Breast epithelium (tissue), 4 donors: ENCODE measurements at regions not wholly inside any gene's neighbourhood (a gene's known extent, or its start where the extent isn't known, plus 50 kb on each side); places are given as distances from the start of the nearest gene placed in this dataset.

Experiments
- DNase-seq, 2 donors: peaks; one replicate each; pipeline ENCODE4 v3.0.0-alpha.2; 2019; ENCODE audit warnings: low spot score in 2 of 2
- H3K27ac ChIP-seq, 2 donors: fragments of 200-600 bp; sonication (generic) in 1 of 2; one replicate each; pipeline ENCODE4 v1.5.1; 2016 to 2019; ENCODE audit warnings: mild to moderate bottlenecking in 1 of 2
- H3K27me3 ChIP-seq, 2 donors: fragments of 200-600 bp; sonication (generic) in 1 of 2; one replicate each; pipeline versions ENCODE4 v1.5.1 to v1.6.0; 2017 to 2019; ENCODE audit warnings: control low read depth in 1 of 2, mild to moderate bottlenecking in 1 of 2
- H3K36me3 ChIP-seq: fragments of 200-600 bp; one replicate; pipeline ENCODE4 v1.5.1; 2019
- H3K4me1 ChIP-seq, 2 donors: fragments of 200-600 bp; sonication (generic); one replicate each; pipeline ENCODE4 v1.5.1; 2016 to 2019; ENCODE audit warnings: control low read depth in 1 of 2
- H3K4me3 ChIP-seq, 3 donors: fragments of 200-600 bp; sonication (generic); 1 replicate in 2 of 3; 2 replicates in 1 of 3; pipeline ENCODE4 v1.5.1; 2016 to 2019; ENCODE audit warnings: mild to moderate bottlenecking in 3 of 3, moderate library complexity in 2 of 3
- H3K9me3 ChIP-seq, 2 donors: fragments of 200-600 bp; sonication (generic) in 1 of 2; one replicate each; pipeline ENCODE4 v1.5.1; 2016 to 2019; ENCODE audit warnings: control low read depth in 1 of 2
- POLR2A ChIP-seq: fragments of 450-650 bp; IDR thresholded peaks from one replicate; pipeline ENCODE4 v1.6.1; 2016; ENCODE audit warnings: antibody characterized with exemption, mild to moderate bottlenecking, moderate library complexity
- POLR2AphosphoS5 ChIP-seq, 3 donors: sonication (generic); formaldehyde crosslinking; IDR thresholded peaks; one replicate each; pipeline ENCODE4 v1.6.1; 2017; ENCODE audit warnings: antibody characterized with exemption in 3 of 3
- intact Hi-C: fragments of 100-400 bp; cut with DNase I; formaldehyde crosslinking; loops from one replicate; pipeline ENCODE4 v1.15.1; 2023; ENCODE audit warnings: low total_unique reads
- TF ChIP-seq, protein P1 (sequence below), 3 donors: fragments of 450-650 bp; IDR thresholded peaks; one replicate each; pipeline ENCODE4 v1.5.1; 2016 to 2017; ENCODE audit warnings: antibody characterized with exemption in 3 of 3, mild to moderate bottlenecking in 3 of 3, moderate library complexity in 3 of 3

DNA sequence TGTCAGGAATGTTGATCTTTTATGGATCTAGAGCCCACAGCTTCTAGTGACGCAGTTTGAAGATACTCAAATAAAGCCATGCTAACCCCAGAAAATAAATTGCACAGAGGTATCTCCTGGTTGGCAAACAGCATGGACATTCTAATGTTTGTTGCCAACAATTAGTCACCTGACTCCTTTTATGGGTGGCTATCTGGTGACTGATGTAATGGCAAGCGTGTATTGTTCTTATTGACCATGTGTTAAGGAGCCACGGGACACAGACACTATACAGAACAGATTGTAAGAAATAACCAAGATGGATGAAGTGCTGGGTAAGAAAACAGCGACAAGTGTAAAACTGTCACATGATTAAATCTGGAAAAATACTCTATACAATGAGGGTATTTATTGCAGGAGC, 401.3 kb upstream of the PDE3A start:
- Histone ChIP-seq H3K27ac (no peak overlapping the region), H3K4me3 (no peak overlapping the region), H3K4me1 (no peaks in the 10 kb centered on the region), H3K27me3 (no peaks in the 10 kb centered on the region), H3K9me3 (no peaks in the 10 kb centered on the region), H3K36me3 (no peaks in the 10 kb centered on the region)
- intact Hi-C loops: no loop called here
- DNase-seq: no peak
- TF ChIP-seq, protein P1, sequence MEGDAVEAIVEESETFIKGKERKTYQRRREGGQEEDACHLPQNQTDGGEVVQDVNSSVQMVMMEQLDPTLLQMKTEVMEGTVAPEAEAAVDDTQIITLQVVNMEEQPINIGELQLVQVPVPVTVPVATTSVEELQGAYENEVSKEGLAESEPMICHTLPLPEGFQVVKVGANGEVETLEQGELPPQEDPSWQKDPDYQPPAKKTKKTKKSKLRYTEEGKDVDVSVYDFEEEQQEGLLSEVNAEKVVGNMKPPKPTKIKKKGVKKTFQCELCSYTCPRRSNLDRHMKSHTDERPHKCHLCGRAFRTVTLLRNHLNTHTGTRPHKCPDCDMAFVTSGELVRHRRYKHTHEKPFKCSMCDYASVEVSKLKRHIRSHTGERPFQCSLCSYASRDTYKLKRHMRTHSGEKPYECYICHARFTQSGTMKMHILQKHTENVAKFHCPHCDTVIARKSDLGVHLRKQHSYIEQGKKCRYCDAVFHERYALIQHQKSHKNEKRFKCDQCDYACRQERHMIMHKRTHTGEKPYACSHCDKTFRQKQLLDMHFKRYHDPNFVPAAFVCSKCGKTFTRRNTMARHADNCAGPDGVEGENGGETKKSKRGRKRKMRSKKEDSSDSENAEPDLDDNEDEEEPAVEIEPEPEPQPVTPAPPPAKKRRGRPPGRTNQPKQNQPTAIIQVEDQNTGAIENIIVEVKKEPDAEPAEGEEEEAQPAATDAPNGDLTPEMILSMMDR (IDR thresholded peaks at IDR 0.05): no peak
- TF ChIP-seq POLR2AphosphoS5 (IDR thresholded peaks at IDR 0.05) (no peak), POLR2A (no peak)

DNA sequence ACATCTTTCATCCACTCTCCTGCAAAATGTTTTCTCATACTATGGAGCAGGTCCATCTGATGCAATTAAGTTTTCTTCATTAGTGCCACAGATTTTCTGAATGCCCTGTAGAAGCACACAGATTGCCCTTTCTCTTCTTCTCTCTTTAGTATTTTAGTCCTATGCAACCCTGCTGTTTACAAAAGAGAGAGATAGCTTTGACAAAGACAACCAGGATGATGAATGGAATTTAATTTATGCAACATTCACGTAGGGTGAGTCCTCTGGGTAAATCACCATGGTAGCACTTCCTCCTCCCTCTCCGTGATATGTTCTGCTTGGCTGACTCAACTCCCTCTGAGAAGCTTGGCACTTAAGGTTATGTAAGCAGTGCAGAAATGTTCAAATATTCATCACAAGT, 400.9 kb upstream of the PDE3A start:
- no peaks in the 10 kb centered on the region for H3K27me3 ChIP-seq
- H3K27ac ChIP-seq: no peak overlapping the region
- no peaks in the 10 kb centered on the region for H3K9me3 ChIP-seq
- no peaks in the 10 kb centered on the region for H3K4me1 ChIP-seq
- H3K4me3 ChIP-seq: no peak overlapping the region
- TF ChIP-seq POLR2A: no peak
- no peak for TF ChIP-seq POLR2AphosphoS5 (IDR thresholded peaks at IDR 0.05)
- TF ChIP-seq, protein P1 (IDR thresholded peaks at IDR 0.05): no peak
- intact Hi-C loops: no loop called here
- no peaks in the 10 kb centered on the region for H3K36me3 ChIP-seq
- DNase-seq: no peak

DNA sequence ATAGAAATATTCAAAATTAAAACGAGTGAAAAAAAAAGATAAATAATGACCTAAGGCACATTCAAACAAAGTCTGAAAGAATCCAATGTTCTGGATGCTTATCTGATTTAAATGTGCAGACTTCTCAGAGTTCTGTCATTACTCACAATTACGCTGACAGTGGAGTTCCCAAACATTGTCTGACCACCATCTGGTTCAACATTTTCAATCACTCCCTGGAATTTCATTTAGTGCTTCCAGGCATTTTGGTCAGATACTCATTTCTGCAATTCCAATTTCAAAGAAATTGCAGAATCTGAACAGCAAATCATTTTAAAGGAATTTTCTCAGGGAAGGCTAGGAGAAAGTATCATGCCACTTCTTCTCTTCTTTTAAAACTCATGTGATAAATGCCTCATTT, 398.2 kb upstream of the PDE3A start:
- intact Hi-C loops: no loop called here
- Histone ChIP-seq H3K4me1 (no peaks in the 10 kb centered on the region), H3K36me3 (no peaks in the 10 kb centered on the region), H3K9me3 (no peaks in the 10 kb centered on the region), H3K4me3 (no peak overlapping the region), H3K27me3 (no peaks in the 10 kb centered on the region), H3K27ac (no peak overlapping the region)
- TF ChIP-seq POLR2AphosphoS5 (IDR thresholded peaks at IDR 0.05): no peak
- TF ChIP-seq, protein P1 (IDR thresholded peaks at IDR 0.05): no peak
- DNase-seq: no peak

DNA sequence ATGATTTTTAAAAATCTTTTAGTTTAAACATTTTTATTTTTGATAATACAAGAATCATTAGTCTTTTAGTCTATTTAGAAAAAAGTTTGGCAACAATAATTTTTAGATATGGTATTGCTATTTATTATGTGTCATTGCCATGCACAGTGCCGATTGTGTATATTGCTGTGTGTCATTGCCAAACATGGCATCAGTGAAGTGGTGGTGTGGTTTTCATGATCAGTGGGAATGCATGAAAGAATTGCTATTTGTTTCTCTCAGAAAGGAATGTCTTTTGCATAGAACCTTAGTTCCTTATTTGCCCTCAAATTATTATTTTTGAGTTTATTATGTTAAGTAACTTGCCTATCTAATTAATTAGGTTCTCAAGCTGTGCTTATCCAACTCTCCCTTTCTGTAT, 397.5 kb upstream of the PDE3A start:
- H3K4me1 ChIP-seq: no peaks in the 10 kb centered on the region
- H3K9me3 ChIP-seq: no peaks in the 10 kb centered on the region
- intact Hi-C loops: no loop called here
- H3K27me3 ChIP-seq: no peaks in the 10 kb centered on the region
- no peak for TF ChIP-seq POLR2A
- TF ChIP-seq, protein P1 (IDR thresholded peaks at IDR 0.05): no peak
- TF ChIP-seq POLR2AphosphoS5 (IDR thresholded peaks at IDR 0.05): no peak
- no peak overlapping the region for H3K4me3 ChIP-seq
- H3K36me3 ChIP-seq: no peaks in the 10 kb centered on the region
- no peak overlapping the region for H3K27ac ChIP-seq
- no peak for DNase-seq

DNA sequence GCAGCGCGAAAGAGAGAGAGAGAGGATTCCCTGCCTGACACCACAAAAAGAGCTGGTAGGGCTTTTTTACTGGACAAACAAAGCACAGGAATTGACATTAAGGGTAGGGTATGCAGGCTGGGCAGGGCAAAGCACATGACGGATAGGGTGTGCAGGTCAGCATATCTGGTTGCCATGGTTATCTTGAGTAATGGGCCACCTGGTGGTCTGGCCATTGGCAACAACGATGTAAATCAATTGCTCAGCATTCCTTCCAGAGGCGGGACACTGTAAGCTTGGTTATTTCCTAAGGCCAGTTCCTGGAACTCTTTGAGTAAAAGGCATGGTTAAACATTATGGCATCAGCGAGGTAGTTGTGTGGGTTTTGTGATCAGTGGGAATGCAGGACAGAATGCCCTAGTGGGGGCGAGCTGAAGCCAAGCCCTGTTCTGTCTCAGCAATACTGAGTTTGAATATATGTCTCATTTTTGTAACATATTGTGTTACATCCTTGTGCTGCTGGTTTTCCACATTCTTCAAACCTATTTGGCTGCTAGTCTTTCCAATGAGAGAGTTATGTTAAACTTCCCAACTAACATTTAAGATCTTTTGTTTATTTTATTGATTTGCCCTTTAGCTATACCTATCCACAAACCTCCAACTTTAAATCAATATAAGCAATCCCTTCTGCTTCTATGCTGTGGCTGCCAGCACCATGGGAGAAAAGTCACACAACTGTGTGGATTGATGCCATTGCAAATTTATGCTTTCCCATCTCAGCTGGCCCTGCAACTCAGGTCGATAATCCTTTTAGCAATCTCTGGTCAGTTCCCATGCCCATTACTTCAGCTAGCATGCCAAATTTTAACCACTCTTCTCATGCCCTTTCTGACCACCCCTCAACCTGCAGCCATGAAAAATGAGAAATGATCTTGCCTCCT, 396.7 kb upstream of the PDE3A start:
- intact Hi-C loops: no loop called here
- Histone ChIP-seq H3K9me3 (no peaks in the 10 kb centered on the region), H3K27me3 (no peaks in the 10 kb centered on the region), H3K36me3 (no peaks in the 10 kb centered on the region), H3K4me3 (no peak overlapping the region), H3K4me1 (no peaks in the 10 kb centered on the region), H3K27ac (no peak overlapping the region)
- DNase-seq: no peak
- TF ChIP-seq, protein P1 (IDR thresholded peaks at IDR 0.05): no peak
- TF ChIP-seq POLR2AphosphoS5 (IDR thresholded peaks at IDR 0.05) (no peak), POLR2A (no peak)
